HG02588 (cell line): ENCODE measurements at regions not wholly inside any gene's neighbourhood (a gene's known extent, or its start where the extent isn't known, plus 50 kb on each side); places are given as distances from the start of the nearest gene placed in this dataset.

Source experiments
- ATAC-seq: cut with Tn5 transposase; IDR thresholded peaks from one replicate; pipeline ENCODE4 v1.9.1; 2021; ENCODE audit warnings: mild to moderate bottlenecking, moderate library complexity; ENCODE audit not compliant: unreplicated experiment

DNA sequence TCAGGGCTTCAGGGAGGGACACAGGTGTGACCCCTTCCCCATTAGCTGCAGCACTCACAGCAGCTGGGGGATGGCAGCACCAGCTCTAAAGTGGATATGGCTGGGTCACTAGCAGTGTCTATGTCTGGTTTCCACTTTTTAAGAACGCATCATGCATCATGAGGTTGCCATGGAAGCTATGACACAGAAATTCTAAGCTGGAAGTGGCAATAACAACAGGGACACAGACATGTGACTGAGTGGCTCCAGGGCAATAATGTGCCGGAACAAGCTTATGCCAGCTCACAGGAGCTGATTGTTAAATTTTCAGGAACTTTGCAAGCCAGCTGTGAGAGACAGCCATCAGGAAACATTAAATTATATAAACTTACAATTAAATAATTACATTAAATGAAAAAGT, 51.2 kb upstream of the NFASC start:
- no peak for ATAC-seq
